ENCODE measurements at regions not wholly inside any gene's neighbourhood (a gene's known extent, or its start where the extent isn't known, plus 50 kb on each side); places are given as distances from the start of the nearest gene placed in this dataset.
A peak's percentile ranks its signal among the peaks of the same experiment; 100 is the strongest.

- TF ChIP-seq CTCF (IDR thresholded peaks at IDR 0.05; ENCODE audit: low read depth, low read length): no peak
- no peak for DNase-seq (ENCODE audit: low read depth in 2 of 2)
- H3K4me3 ChIP-seq (replicated peaks in 1 of 2; ENCODE audit: low read depth in 2 of 2, low read length in 2 of 2): no peak overlapping the region
Observed at GRCh38 chr18:60861575-60861974, 471.7 kb upstream of the CDH20 start.

GRCh38 chr18:60862988-60863387 lies 470.2 kb upstream of the CDH20 start:
- H3K4me3 ChIP-seq (replicated peaks in 1 of 2; ENCODE audit: low read depth in 2 of 2, low read length in 2 of 2): no peak overlapping the region
- no peak for DNase-seq (ENCODE audit: low read depth in 2 of 2)
- TF ChIP-seq CTCF (IDR thresholded peaks at IDR 0.05; ENCODE audit: low read depth, low read length): no peak

GRCh38 chr18:60865801-60866200 lies 467.4 kb upstream of the CDH20 start:
- no peak for TF ChIP-seq CTCF (IDR thresholded peaks at IDR 0.05; ENCODE audit: low read depth, low read length)
- H3K4me3 ChIP-seq (replicated peaks in 1 of 2; ENCODE audit: low read depth in 2 of 2, low read length in 2 of 2): no peak overlapping the region
- DNase-seq (ENCODE audit: low read depth in 2 of 2): peak in 1 of 2 donors; percentile 2

GRCh38 chr18:60870261-60871153 lies 462.7 kb upstream of the CDH20 start:
- no peak for DNase-seq (ENCODE audit: low read depth in 2 of 2)
- H3K4me3 ChIP-seq (replicated peaks in 1 of 2; ENCODE audit: low read depth in 2 of 2, low read length in 2 of 2): no peak overlapping the region
- TF ChIP-seq CTCF (IDR thresholded peaks at IDR 0.05; ENCODE audit: low read depth, low read length): no peak

GRCh38 chr18:60872434-60872833 lies 460.8 kb upstream of the CDH20 start:
- no peak for DNase-seq (ENCODE audit: low read depth in 2 of 2)
- no peak for TF ChIP-seq CTCF (IDR thresholded peaks at IDR 0.05; ENCODE audit: low read depth, low read length)
- no peak overlapping the region for H3K4me3 ChIP-seq (replicated peaks in 1 of 2; ENCODE audit: low read depth in 2 of 2, low read length in 2 of 2)

- H3K4me3 ChIP-seq (replicated peaks in 1 of 2; ENCODE audit: low read depth in 2 of 2, low read length in 2 of 2): no peak overlapping the region
- no peak for TF ChIP-seq CTCF (IDR thresholded peaks at IDR 0.05; ENCODE audit: low read depth, low read length)
- peak in 1 of 2 donors; percentile 14 for DNase-seq (ENCODE audit: low read depth in 2 of 2)
Observed at GRCh38 chr18:60873708-60874107, 459.5 kb upstream of the CDH20 start.

Measured in cardiac fibroblast (primary cell).